OCI-M2 (cell line): ENCODE measurements at regions not wholly inside any gene's neighbourhood (a gene's known extent, or its start where the extent isn't known, plus 50 kb on each side); places are given as distances from the start of the nearest gene placed in this dataset.

Experiments used
- DNase-seq: peaks from one replicate; lab custom pipeline; 2025; ENCODE audit not compliant: unreplicated experiment; lab: John Stamatoyannopoulos, UW

DNA sequence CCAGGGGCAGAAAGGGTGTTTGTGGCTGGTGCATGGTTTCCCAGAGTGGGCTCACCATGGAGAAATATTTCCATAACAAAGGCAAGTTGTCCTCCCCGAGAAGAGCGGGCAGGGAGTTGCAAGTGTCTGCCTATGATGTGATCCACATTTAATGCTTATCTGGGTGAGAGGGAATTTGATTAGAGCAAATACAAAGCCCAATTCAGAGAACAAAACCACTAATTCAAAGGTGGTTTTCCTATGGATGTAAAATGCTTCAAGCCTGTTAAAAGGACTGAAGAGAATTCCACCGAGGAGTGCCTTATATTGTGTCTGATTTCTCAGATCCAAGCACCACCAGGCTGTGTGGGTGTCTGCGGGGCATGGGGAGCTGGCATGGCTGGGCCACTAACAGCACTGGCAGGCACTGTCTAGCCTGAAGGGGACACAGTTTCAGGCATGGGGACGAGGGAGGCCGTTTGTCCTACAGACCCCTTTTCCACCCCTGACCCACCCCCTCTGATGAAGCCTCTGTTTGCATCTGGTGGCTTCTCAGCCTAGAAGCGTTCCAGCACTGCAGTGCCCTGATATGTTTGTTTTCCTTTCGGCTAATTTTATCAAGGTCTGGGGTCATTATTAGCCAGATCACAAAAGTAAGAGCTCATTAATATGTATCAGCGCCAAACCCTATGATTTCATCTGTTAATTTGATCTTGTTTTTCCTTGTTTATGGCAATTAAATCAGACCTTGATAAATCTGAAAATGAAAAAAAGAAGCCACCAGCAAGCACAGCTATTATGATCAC is 357.3 kb downstream of the HRH4 start:
- DNase-seq, result no peak

DNA sequence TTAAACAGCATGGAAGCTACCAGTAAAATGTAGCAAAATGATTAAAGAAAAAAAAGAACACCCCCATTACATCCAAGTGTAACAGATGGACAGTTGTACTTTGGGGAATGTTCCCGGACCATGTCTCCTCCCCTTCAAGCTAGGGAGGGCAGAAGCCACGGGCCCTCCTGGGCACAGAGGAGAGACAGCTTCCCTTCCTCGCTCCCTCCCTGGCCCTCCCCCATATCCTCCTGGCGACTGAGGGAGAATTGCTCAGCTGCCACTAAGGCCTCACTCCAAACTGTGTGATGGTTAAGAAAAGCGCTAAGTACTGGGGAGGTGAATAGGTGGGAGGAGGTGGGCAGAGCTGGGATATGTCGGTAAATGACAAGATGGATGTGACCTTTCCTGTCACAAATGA is 358.0 kb downstream of the HRH4 start:
- DNase-seq, result no peak

DNA sequence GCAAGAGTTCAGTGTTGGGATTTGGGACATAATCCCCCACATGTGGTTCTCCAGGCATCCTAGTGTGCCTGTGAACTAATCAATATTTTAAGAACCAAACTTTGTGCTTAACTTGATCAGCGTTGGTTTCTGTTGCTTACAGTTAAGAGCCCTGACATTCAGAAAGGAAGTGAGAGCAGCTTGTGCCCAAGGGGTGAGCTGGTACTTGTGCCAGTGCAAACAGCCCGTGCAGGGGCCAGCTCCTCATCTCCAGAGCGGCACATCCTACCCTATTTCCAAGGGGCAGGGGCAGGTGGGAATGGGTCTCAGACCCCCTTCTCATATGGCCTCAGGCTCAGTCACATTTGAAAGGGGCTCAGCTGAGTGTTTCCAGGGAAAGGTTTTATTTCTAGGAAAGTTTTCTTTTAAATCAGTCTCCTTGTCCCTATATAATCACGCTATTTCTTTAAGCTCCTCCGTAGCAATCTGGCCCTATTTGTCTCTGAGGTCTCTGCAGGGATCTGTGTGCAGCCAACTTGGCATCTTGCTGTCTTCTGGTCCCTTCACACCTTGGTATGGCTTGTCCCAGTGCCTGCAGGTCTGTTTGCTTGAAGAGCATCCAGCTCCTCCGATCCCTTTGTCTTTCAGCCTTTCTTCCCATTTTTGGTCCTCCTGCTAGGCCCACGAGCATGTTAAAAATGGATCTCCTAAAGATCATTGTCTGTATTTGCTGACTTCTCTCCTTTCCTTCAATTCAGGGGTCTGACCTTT is 358.9 kb downstream of the HRH4 start:
- DNase-seq, result no peak

DNA sequence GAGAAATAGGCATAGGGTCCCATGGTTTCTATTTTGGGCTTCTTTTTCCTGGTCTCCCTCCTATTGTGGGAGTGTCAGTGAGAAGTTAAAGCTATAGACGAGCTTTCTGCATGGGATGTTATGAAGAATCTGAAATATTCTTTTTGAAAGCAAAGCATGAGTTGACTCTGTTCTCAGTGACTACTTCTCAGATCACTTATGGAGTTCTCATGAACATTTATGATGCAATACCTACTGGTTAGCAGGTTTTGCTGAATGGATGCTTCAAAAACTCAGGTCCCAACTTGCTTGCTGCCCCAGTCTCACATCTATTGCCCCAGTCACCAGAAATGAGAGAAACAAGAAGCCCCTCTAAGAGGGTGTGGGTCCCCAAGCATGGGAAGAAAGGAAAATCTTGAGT is 365.0 kb downstream of the HRH4 start:
- no peak for DNase-seq

DNA sequence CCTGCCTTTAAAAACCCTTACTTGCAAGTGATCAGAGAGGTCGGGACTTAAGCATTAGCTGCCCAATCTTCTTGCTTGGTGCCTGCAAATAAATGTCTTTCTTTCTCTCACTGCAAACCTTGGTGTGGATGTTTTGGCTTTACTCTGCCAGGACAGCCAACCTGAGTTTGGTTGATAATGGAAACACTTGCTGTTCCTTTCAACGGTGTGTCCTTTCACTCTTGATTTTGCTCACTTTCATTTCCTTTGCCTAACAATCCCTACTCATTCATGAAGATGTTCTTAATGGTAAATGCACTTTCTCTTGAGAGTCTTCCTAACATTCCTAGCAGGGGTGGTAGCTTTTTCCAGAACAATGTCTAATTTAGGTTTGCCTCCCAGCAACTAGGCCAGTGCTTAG is 366.2 kb downstream of the HRH4 start:
- no peak for DNase-seq

DNA sequence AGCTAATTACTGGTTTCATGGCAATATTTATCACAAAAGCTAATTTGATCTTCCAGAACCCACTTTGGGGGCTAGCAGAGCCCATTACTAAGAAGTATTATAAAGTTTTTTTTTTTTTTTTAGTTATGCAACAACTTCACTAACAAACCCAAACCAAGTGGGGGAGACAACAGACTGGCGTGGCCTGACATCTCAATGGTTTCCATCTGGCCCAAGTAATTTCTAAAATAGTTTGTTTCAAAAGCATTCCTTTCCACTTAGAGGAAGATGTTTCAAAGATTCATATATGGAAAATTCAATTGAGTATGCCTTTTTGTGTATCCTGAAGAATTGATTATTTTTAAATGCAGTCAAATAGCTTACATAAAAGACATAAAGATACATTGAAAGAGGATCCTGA is 367.1 kb downstream of the HRH4 start:
- no peak for DNase-seq

DNA sequence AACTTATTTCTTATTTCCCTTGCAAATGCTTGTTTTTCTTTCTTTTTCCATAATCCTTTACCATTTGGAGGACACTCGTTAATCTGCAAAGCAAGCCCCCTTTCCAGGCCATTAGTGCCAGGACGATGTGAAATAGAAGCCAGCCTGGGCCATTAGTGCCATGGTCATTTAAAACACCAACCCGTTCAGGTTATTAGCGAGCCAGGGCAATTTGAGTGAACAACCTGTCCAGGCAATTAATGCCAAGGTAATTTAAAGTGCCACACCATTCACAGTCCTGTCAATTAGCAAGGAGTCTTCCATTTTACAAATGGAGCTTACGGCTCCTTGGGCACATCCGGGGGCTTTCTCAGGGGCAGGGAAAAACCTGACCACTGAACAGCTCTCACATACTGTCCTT is 370.6 kb downstream of the HRH4 start:
- no peak for DNase-seq

DNA sequence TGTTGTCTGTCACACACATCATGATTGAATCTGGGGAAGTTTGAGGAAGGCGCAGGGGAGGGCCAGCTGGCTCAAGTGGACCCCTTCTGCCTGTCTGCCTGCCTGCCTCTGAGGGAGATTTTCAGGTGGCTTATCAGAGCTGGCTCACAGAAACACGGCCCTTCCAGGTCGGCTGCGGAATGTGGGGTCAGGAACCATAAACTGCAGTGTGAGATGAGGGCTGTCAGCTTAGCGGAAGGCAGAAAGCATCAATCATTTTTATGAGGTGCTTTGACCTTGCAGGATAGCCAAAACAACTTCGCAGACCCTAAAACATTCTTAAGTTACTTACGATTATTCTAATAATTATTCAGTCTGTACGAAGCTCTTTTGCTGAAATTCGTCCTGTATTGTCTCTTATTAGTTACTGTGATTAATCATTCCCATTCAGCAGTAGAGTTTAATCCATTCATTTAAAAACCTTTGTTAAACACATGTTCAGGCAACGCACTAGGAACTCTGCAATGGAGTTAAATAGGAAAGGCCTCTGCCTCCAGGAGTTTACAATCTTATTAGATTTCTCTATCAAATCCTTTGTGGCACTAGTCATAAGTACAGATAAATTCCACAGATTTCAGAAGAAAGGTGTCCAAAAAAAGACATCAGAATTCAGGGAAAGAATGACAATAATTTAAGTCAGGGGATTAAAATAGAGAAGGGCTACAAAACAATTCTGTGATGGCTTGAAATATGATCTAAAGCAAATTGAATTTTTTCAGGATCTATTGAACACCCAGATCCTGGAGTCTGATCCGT is 371.6 kb downstream of the HRH4 start:
- no peak for DNase-seq

DNA sequence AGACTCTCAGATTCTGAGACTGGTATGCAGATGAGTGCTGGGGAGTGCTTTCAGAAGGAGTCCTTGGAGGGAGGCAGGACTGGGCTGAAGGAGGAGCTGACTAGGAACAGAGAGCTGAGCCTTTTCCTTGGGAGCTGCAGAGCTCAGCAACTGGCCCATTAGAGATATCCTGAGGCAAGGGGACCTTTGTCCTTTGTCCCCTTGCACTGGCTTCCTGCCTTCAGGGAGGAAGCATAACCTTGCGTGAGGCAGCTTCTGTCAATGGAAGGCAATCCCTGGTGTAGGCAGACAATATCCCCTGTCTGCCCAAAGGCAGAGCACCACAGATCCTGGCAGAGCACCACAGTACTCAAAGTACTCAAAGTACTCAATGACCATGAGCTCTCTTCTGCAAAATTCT is 375.3 kb downstream of the HRH4 start:
- DNase-seq, result no peak

DNA sequence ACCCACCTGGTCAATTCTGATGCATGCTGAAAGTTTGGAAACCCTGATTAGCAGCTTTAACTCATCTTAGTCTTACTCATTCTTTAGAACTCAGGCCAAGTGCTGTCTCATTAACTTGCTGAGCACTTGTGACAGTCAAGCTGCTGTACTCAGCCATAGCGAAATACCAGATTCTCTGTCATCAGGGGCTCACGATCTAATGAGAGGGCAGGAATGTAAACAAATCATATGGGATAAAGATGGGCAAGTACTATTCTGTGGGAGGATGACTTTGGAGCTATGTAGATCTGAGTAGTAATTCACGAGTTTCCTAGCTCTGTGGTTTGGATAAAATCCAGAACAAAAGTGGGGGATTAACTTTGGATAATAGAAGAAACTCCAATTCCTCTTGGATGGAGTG is 376.6 kb downstream of the HRH4 start:
- DNase-seq, result no peak

DNA sequence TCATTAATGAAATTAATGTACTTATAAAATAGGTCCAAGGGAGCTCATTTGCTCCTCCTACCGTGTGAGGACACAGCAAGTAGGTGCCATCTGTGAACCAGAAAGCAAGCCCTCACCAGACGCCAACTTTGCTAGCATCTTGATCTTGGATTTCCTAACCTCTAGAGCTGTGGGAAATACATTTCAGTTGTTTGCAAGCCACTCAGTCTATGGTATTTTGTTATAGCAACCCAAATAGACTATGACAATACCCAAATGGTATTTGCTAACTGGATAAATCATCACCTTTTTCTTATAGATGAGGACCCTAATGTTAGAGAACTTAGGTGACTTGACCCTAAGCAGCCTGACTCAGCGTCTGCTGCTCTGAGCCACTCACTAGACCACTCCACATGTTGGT is 379.6 kb downstream of the HRH4 start:
- no peak for DNase-seq

DNA sequence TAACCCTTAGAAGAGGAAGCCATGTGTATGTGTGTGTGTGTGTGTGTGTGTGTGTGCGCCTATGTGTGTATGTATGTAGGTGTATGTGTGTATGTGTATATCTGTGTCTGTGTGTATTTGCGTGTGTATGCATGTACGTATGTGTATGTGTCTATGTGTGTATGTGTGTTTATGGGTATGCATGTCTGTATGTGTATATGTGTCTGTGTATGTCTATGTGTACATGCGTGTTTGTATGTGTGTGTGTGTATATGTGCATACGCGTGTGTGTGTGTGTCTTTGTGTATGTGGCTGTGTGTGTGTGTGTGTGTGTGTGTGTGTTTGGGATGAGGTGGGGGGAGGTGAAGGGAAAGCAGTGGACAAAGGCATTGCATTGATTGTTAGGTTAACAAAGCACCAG is 380.2 kb downstream of the HRH4 start:
- DNase-seq, result no peak

DNA sequence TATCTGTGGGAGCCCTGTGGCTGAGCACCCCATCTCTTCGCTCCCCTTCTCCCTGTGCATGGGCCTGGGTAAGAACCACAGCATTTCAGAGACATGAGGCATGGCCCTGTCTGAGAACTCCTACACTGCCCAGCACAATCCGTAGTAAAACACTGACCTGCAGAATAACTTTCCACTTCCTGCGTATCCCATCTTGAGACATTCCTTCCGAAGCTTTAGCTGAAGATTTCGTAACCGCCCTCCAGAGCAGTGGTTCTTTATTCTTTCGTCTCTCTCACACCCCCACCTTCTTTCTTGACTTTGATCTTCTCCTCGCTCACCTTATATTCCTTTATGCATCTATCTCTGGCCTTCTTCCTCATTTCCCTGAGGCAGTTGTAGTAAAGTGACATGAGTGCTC is 381.1 kb downstream of the HRH4 start:
- DNase-seq, result no peak

DNA sequence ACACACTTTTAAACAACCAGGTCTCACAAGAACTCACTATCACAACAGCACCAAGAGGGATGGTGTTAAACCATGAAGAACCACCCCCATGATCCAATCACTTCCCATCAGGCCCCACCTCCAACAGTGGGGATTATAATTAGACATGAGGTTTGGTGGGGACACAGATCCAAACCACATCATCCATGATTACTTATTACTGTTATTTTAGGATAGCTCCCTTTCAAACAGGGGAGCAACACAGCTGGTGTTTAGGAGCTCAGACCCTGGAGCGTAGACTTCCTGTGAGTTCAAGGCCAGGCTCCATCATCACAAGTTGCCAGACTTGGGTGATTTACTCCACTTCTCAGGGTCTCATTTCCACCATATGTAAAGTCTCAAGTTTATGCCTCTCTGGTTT is 382.7 kb downstream of the HRH4 start:
- DNase-seq, result no peak

DNA sequence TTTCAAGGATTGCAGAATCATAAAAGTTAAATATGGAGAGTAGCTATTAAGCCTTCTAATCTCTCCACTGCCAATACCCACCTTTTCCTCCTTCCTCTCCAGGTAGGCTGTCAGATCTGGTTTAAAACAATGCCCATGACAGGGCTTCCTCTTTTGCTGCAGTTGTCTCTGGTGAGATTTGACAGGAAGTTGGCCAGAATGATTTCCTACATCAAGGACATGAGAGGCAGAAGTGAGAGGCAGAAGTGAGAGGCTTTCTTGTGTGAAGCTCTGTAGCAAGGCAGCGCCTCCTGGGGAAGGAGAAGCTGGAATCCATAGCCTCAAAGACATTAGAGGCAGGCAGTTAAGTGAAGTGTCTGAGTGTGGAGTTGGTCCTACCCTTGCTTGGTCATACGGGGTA is 385.7 kb downstream of the HRH4 start:
- DNase-seq, result no peak

DNA sequence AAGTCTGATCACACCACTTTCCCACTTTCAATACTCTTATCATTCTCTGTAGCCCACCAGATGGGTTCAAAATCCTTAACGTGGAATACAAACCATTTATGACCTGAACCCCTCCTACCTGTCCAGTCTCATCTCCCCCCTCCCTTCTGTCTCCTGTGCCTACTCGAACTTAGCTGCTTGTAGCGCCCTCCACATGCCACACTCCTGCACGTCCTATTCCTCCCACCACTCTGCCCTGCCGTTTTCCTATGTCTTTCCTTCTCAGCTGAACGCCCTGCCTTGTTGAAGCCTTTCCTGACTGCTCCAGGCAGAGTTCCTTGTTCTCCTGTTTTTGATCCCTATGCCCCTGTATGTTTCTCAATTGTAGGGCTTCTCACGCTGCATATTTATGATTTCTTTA is 390.1 kb downstream of the HRH4 start:
- DNase-seq, result no peak

DNA sequence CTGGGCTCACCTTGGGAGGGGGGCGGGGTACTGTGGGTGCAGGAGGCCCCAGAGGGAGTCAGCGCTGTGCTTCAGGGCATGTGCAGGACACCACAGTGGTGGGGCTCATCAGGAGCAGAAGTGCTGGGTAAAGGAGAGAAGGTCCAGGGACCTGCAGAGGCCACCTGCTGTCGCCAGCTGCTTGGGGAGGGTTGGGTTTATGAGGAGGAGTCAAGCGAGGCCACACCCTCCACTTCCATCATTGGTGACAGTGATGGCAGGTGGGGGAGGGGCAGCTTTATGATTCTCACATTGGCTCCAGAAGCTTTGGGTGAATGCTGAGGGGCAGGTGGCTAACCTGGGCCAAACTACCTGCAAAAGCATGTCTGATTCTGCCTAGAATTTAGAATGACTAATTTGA is 392.6 kb downstream of the HRH4 start:
- DNase-seq, result no peak

DNA sequence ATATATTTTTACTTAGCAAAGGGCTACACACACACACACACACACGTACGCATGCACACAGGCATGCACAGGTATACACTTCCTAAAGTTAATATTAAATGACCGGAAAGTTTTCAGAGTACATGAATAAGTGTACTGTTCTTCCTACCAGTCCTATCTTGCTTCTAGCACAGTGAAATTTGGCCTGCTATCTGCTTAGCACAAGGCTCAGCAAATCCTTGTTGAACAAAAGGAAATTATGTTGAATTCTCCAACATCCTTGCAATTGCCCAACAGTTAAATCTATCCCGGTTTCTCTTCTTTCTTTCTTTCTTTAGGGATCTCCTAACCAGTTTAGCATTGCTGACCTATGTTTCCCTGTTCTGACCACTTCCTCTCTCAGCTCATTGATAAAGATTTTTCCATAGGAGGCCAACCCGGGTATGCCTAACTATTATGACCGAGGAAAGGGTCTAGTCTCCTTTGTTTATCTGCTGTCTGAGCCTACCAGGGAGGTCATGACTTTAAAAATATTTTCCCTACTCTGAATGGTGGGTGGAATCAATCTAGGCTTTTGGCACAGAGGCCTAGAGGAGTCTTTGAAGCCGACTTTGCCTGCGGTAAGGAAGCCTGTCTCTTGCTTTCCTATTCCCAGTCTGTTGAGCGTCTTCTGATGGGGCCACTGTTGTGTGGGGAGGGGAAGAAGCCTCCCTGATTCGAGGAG is 400.7 kb downstream of the HRH4 start:
- DNase-seq, result no peak

DNA sequence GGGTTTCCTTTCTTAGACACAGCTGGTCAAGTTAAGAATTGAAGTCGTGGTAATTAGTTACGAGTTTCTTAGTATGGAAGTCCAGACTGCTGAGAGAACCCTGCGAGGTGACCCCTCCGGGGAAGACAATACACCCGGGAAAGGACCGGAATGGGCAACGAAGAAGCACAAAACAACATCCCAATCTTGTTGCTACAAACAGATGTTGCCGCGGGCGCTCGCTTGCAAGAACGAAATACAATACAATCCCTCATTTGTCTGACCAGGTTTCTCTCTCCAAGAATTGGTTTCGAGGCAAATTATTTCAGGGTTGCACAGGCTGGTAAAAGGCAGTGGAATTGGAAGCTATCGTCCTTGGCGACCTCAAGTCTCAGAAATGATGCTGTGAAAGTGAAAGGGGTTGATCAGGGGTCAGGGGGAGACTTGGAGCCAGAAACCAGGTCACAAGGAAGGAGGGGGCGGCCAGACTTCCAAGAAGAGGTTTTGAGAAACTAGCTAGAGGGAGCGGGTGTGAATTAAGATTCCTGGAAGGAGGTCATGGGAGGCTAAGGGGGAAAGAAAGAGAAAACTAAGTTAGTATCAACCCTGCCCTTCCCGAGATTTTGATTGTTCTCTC is 401.9 kb downstream of the HRH4 start:
- no peak for DNase-seq

DNA sequence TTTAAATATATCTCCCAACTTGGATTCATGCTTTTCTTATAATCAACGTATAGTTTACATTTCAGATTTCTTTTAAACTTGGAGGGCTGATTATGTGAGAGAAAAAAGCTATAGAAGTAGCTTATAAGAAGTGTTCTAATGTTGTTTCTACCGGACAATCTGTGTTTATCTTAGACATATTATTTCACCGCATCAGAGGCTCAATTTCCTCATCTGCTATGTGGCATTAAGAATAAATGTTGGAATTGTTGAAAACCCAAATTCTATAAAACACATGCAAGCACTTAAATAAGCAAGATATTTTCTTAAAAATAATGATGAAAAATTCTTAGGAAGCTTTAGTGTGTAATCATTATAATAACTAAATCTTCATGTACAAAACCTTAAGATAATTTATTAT is 407.9 kb downstream of the HRH4 start:
- no peak for DNase-seq

DNA sequence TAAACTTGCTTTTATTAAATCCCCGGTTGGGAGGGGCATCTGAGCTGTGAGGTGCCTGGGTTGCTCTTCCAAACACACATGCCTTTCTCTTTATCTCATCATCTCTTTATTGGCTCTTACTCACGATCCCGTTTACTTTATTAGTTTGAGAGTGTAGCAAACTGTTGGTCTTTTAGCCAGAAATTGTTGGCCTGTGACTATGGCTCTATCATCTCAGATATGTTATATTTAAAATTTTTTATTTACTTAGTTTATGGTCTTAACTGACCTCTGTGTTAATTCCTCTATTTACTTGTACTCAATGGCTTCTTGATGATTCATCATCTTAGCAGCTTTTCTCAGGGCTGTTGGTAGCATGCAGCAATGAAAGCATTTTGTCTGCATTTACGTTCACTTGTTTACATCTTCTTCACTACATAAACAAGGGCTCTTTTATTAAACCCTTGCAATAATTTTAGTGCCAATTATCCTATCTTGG is 408.4 kb downstream of the HRH4 start:
- DNase-seq, result no peak
